Fibroblast of the aortic adventitia (primary cell): ENCODE measurements at regions not wholly inside any gene's neighbourhood (a gene's known extent, or its start where the extent isn't known, plus 50 kb on each side); places are given as distances from the start of the nearest gene placed in this dataset.

ENCODE experiments used
- DNase-seq: peaks from one replicate; pipeline ENCODE4 v3.0.0-alpha.2; 2010; ENCODE audit warnings: low read depth
- H3K4me3 ChIP-seq: 2 replicates; pipeline ENCODE4 v1.5.1; 2011; ENCODE audit warnings: low read depth, mild to moderate bottlenecking, control low read depth, low read length, moderate library complexity
- TF ChIP-seq, protein P1 (sequence below): IDR thresholded peaks from 2 replicates; pipeline ENCODE4 v1.5.1; 2011; ENCODE audit warnings: mild to moderate bottlenecking, low read length, control low read depth, inconsistent platforms; ENCODE audit not compliant: insufficient read depth

DNA sequence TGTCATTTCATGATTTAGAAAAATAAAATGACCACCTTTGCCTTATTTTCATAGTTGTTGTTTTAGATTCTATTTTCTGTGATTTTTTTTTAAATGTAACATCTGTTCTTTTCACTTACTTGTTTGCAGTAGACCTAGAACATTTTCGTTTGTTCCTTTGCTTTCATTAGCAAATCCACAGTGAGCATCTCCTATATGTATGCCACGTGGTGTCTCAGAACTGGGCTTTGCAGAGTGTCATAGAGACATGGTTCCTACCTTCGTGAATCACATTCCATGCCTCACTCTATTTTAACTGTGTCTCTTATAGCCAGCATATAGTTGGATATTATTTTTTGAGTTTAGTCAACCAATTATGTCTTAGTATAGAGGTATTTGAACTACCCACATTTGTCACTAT is 118.2 kb downstream of the KLF13 start:
- TF ChIP-seq, protein P1, sequence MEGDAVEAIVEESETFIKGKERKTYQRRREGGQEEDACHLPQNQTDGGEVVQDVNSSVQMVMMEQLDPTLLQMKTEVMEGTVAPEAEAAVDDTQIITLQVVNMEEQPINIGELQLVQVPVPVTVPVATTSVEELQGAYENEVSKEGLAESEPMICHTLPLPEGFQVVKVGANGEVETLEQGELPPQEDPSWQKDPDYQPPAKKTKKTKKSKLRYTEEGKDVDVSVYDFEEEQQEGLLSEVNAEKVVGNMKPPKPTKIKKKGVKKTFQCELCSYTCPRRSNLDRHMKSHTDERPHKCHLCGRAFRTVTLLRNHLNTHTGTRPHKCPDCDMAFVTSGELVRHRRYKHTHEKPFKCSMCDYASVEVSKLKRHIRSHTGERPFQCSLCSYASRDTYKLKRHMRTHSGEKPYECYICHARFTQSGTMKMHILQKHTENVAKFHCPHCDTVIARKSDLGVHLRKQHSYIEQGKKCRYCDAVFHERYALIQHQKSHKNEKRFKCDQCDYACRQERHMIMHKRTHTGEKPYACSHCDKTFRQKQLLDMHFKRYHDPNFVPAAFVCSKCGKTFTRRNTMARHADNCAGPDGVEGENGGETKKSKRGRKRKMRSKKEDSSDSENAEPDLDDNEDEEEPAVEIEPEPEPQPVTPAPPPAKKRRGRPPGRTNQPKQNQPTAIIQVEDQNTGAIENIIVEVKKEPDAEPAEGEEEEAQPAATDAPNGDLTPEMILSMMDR = no peak
- no peak overlapping the region for H3K4me3 ChIP-seq
- no peak for DNase-seq

DNA sequence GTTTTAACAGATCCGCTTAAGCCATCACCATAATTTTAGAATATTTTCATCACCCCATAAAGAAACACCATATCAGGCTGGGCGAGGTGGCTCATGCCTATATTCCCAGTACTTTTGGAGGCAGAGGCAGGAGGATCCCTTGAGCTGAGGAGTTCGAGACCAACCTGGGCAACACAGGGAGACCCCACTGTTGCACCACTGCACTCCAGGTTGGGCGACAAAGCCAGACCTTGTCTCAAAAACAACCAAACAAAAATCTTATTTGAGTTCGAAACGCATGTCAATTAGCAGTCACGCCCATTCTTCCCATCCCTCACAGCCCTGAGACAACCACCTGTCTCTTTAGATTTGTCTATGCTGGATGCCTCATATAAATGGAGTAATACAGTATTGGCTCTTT is 119.9 kb downstream of the KLF13 start:
- H3K4me3 ChIP-seq = no peak overlapping the region
- TF ChIP-seq, protein P1 = no peak
- DNase-seq = no peak

DNA sequence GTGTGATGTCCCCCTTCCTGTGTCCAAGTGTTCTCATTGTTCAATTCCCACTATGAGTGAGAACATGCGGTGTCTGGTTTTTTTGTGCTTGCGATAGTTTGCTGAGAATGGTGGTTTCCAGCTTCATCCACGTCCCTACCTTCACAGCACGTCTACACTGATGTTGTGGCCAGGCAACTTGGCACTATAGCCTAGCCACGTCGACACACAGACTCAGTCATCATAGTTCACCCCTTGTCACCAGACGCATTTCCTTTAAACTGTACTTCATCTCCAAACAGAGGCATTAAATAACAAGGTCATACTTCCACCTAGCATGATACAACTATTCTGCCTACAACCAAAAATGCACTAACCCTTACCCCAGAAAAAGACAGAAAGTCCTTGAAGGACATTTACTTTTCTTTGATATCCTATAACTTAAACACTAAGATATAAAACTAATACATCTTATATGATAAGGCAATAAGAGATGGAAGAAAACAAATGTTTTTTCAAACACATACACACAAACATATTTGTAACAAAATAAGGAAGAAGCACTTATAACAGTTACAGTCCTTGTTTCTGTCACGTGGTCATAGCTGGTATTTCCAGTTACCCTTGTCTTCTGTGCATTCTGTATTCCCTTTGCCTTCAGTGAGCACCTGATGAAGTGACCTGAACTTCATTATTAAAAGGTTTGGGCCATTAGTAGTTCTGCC is 121.4 kb downstream of the KLF13 start:
- DNase-seq = no peak
- no peak overlapping the region for H3K4me3 ChIP-seq
- TF ChIP-seq, protein P1 = no peak

DNA sequence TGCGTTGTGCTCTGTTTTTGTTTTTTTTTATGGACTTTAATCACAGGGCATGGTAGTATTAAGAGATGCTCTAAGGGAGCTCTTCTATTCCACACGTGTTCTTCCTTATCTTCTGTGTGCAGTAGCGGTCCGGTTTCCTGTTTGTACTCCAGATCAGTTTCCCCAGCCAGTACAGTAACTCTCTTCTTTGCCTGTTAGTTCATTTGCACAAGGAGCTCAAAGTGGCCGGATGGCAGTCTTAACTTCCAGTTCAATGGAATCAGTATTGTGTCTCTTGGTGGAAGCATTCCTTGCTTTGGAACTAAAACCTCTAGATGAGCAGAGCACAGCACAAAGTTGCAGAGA is 122.0 kb downstream of the KLF13 start:
- no peak overlapping the region for H3K4me3 ChIP-seq
- DNase-seq = no peak
- TF ChIP-seq, protein P1 = no peak

DNA sequence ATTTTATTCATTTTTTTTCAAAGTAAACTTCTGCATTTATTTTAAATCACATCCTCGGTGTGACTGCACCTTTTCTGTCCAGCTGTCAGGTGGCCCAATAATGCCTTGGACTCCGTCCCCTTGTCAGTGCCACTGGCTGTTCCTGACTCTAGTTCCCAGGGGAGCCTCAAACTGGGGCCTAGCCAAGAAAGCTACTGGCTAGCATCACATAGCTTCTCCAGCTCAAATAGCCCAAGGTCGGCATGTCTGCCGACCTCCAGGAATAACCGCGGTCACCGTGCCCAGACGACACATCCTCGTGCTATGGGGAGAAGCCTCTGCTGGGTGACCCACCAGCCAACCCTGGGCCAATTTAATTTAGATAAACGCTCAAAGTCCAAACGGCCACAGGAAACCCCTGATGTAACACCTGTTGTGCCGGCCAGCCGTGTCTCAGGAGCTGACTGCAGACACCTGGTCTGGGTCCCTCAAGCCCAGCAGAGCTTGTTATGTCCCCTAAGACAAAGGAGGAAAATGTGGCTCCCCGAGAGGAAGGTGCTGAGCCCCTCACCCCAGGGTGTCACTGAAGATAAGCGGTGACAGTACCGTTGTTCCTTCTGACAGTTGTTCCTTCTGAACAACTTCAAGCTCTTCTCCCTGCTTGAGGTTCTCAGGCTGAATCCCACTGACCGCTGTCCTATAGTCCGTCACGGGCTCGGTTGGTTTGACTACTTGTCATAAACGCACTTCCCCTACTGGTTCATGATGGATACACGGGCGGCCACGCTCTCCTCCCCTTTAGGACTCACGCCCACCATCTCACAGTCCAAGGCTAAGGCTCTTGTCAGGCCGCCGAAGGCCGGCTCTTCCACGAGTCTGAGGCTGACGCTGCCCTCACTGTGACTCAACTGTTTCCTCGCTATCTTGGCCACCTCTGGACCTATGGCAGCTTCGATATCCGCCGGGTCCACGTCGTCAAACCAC is 126.2 kb downstream of the KLF13 start:
- H3K4me3 ChIP-seq = no peak overlapping the region
- TF ChIP-seq, protein P1 = no peak
- DNase-seq = no peak

- TF ChIP-seq, protein P1 = no peak
- no peak overlapping the region for H3K4me3 ChIP-seq
- DNase-seq = no peak
These were observed 127.1 kb downstream of the KLF13 start for GRCh38 chr15:31453558-31454318.
